Activated effector memory CD4-positive, alpha-beta T cell treated with Interleukin-2 at 50 U/mL for 16 hours (primary cell): ENCODE measurements at regions not wholly inside any gene's neighbourhood (a gene's known extent, or its start where the extent isn't known, plus 50 kb on each side); places are given as distances from the start of the nearest gene placed in this dataset.
"Not testable (repeated sequence)": the region's sequence is repeated elsewhere in the genome, so short reads cannot be mapped to it uniquely, and the experiment has no call there.

Experiments used
- DNase-seq: peaks from one replicate; pipeline ENCODE4 v3.0.0-alpha.2; 2020

GRCh38 chr3:153567556-153567955 lies 405.5 kb downstream of the RAP2B start:
- no peak for DNase-seq

GRCh38 chr3:153570481-153570880 lies 408.5 kb downstream of the RAP2B start:
- not testable (repeated sequence) for DNase-seq

- no peak for DNase-seq
Observed at GRCh38 chr3:153572165-153572564, 410.1 kb downstream of the RAP2B start.

GRCh38 chr3:153572654-153573053 lies 410.6 kb downstream of the RAP2B start:
- DNase-seq: no peak

GRCh38 chr3:153573481-153573880 lies 411.5 kb downstream of the RAP2B start:
- no peak for DNase-seq

- DNase-seq: no peak
Observed at GRCh38 chr3:153574445-153574844, 412.4 kb downstream of the RAP2B start.

GRCh38 chr3:153577059-153577736 lies 415.2 kb downstream of the RAP2B start:
- DNase-seq: no peak

- no peak for DNase-seq
Observed at GRCh38 chr3:153578046-153578445, 416.0 kb downstream of the RAP2B start.

- DNase-seq: no peak
Observed at GRCh38 chr3:153590051-153590450, 428.0 kb downstream of the RAP2B start.

GRCh38 chr3:153591561-153592245 lies 429.7 kb downstream of the RAP2B start:
- DNase-seq: no peak

GRCh38 chr3:153595186-153595815 lies 433.3 kb downstream of the RAP2B start:
- no peak for DNase-seq

GRCh38 chr3:153596401-153596800 lies 434.4 kb downstream of the RAP2B start:
- DNase-seq: no peak

- DNase-seq: no peak
Observed at GRCh38 chr3:153599685-153600084, 437.7 kb downstream of the RAP2B start.

- no peak for DNase-seq
Observed at GRCh38 chr3:153600896-153601295, 438.9 kb downstream of the RAP2B start.

GRCh38 chr3:153601374-153601853 lies 439.4 kb downstream of the RAP2B start:
- no peak for DNase-seq

GRCh38 chr3:153602801-153603200 lies 440.8 kb downstream of the RAP2B start:
- DNase-seq: no peak

- DNase-seq: no peak
Observed at GRCh38 chr3:153614140-153614539, 452.1 kb downstream of the RAP2B start.

- no peak for DNase-seq
Observed at GRCh38 chr3:153614563-153614962, 452.5 kb downstream of the RAP2B start.

- DNase-seq: no peak
Observed at GRCh38 chr3:153615863-153616262, 453.8 kb downstream of the RAP2B start.

GRCh38 chr3:153617463-153617862 lies 455.4 kb downstream of the RAP2B start:
- no peak for DNase-seq

GRCh38 chr3:153618176-153618575 lies 456.1 kb downstream of the RAP2B start:
- no peak for DNase-seq

- DNase-seq: no peak
Observed at GRCh38 chr3:153619268-153619667, 457.2 kb downstream of the RAP2B start.

GRCh38 chr3:153621953-153622352 lies 459.9 kb downstream of the RAP2B start:
- no peak for DNase-seq

- DNase-seq: no peak
Observed at GRCh38 chr3:153623834-153624233, 461.8 kb downstream of the RAP2B start.
